ENCODE measurements at regions not wholly inside any gene's neighbourhood (a gene's known extent, or its start where the extent isn't known, plus 50 kb on each side); places are given as distances from the start of the nearest gene placed in this dataset.
"Not testable (repeated sequence)": the region's sequence is repeated elsewhere in the genome, so short reads cannot be mapped to it uniquely, and the experiment has no call there.

DNA sequence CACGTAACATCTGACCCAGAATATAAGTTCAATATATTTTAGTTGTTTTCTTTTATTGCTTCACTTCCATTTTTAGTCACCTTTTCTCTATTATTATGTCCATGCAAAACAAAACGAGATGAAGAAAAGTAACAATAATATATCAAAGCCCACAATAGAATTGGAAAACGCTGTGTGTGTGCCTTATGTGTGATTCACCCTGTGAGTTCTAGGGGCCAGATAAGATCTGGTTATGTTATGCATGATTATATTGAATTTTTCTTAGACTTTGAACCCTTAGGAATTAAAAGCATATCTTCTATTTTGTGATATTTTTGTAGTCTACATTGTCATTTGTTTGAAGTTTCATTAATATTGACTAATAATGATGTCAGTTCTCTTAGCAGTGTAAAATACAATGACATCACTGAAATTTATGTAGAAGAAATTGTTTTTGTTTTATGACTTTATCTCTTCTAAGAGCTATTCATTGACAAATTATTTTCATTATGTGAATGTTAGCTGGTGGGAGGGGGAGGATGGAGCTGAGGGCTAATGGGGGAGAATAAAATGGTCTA, 243.6 kb downstream of the TFAP2B start:
- DNase-seq = no peak

- DNase-seq = peak; percentile 16
Observed at GRCh38 chr6:51077821-51078518, 259.3 kb downstream of the TFAP2B start.

GRCh38 chr6:51090343-51090742, 271.7 kb downstream of the TFAP2B start:
- DNase-seq = peak; percentile 4

DNA sequence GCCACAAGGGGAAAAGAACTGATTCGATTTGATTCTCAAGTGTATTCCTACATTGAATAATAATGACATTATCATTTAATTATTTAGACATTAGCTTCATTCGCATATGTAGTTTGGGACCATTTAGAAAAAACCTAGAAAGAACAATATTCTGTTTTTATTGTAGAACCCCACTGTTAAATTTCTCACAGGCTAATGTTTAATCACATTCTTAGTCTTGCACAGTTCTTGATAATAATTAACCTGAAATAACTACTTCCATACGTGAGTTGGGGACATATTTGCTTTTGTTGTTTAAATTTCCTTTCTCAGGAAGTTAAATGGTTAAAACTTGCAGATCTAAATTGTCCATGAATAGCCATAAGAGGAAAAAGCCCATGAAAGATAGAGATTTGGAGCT, 275.2 kb downstream of the TFAP2B start:
- DNase-seq = no peak

DNA sequence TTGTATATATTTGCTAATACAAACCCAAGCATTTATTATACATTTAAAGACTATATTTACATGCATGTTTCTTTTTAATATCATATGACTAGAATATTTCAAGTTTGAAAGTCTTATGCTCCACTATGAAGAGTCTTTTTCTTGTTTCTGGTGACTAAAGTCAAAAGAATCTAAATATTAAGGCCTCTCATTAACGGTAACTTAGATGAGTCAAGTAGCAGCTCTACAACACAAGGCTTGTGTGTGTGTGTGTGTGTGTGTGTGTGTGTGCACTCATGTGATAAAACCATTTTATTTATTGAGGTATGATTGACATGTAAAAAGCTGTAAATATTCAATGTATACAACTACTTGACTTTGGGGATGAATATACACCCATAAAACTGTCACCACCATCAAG, 275.6 kb downstream of the TFAP2B start:
- no peak for DNase-seq

- no peak for DNase-seq
Observed at GRCh38 chr6:51098246-51098645, 279.6 kb downstream of the TFAP2B start.

DNA sequence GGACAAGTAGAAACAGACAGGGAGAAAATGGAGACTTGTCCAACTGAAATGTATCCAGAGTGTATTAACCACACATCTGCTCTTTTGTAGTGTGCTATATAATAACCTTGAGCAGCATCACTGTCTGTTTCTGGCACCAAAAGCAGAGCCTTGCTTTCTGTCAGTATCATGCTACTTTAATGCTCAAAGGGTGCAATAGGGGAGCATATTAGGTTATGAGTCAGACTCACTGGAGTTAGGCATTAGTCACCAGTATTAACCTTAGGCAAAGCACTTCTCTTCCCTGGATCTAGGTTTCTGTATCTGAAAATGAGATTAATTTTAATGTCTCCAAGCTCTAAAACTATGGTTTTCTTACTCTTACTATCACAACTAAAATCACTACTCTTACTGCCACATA, 280.1 kb downstream of the TFAP2B start:
- DNase-seq = peak; percentile 13

DNA sequence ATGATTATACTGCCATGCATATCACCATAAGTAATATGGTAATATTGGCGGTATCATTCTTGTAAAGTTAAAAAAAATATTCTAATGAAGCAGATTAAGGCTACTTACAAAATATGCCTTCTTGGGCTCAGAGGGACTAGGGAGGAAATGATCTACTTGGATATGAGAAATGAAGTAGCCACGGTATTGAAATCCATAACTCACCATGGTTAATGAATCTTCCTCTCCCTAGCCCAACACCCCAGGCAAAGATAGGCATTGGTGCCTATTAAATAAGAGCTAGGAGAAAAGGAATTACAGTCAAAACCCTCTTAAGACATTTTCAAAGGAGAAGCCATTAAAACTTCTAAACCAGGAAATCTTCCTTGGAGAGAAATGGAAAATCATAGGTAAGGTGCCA, 280.5 kb downstream of the TFAP2B start:
- no peak for DNase-seq

- DNase-seq = no peak
Observed at GRCh38 chr6:51105357-51105756, 286.7 kb downstream of the TFAP2B start.

DNA sequence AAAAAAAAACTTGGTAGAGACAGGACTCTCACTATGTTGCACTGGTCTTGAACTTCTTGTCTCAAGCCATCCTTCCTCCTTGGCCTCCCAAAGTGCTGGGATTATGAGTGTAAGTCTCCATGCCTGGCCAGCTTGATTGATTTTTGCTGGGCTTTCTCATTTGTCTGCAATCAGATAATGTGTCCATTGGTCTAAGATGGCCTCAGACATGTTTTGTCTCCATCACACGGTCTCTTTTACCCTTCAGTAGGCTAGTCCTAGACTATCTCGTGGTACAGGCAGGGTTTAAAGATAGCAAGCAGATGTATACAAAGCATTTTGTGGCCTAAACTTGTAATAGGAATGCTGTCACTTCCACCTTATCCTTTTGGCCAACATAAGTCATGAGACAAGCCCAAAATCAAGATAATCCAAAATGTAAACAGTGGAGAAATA, 289.1 kb downstream of the TFAP2B start:
- no peak for DNase-seq

- no peak for DNase-seq
Observed at GRCh38 chr6:51108563-51109234, 290.0 kb downstream of the TFAP2B start.

- no peak for DNase-seq
Observed at GRCh38 chr6:51112731-51113130, 294.1 kb downstream of the TFAP2B start.

- no peak for DNase-seq
Observed at GRCh38 chr6:51116723-51117122, 298.1 kb downstream of the TFAP2B start.

GRCh38 chr6:51118792-51119191, 300.1 kb downstream of the TFAP2B start:
- DNase-seq = no peak

DNA sequence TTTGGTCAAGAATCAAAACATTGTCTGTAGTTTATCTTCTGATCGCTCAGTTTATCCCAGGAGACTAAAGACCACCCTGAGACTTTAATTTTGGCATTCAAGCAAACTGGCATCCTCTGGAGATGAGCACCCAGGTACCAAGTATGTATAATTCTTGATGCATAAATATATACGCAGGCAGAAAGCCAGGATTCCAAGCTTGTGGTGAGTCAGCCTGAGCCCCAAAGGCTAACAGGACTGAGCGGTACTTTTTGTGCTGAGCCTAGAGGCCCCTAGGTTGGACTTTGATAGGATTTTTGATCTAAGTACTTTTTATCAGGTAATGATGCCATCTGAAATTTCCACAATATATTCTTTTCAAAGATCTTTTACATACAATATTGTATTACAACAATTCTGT, 301.3 kb downstream of the TFAP2B start:
- no peak for DNase-seq

- not testable (repeated sequence) for DNase-seq
Observed at GRCh38 chr6:51121380-51121976, 302.8 kb downstream of the TFAP2B start.

DNA sequence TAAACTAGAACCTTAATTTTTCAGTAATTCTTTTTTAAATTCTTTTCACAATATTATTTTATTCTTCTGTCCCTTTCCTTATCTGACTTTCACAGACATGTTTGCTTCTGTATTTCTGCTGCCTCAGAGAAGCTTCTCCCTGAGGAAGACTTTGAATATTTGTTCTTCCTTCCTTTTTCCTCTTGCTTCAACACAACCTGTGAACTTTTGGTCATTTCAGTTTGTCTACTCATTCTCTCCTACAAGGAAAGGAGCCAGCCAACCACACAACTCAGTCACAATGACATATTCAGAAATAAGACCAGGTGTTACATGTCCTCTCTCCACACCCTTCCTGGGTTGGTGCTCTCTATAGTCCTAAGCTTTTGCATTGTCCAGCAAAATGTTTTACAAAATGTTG, 310.4 kb downstream of the TFAP2B start:
- DNase-seq = no peak

- no peak for DNase-seq
Observed at GRCh38 chr6:51137777-51138176, 319.1 kb downstream of the TFAP2B start.

GRCh38 chr6:51139950-51140385, 321.3 kb downstream of the TFAP2B start:
- DNase-seq = no peak

DNA sequence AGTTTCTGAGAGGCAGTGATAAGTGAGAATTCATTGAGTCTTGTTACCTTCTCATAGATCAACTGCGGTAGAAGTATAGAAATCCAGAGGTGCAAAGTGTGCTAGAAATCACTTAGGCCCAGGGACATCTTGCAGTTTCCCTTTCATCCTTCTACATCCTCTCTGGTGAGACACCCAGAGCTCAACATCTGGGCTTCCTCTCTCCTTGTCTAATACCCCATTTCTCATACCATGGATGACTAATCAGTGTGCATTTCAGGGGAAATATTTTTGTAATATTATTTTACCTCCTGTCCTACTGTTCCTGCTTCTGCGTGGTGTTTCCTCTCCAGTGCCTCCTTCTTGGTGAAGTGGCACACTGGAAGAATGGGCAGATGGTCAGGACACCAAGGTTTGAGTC, 322.4 kb downstream of the TFAP2B start:
- DNase-seq = no peak

DNA sequence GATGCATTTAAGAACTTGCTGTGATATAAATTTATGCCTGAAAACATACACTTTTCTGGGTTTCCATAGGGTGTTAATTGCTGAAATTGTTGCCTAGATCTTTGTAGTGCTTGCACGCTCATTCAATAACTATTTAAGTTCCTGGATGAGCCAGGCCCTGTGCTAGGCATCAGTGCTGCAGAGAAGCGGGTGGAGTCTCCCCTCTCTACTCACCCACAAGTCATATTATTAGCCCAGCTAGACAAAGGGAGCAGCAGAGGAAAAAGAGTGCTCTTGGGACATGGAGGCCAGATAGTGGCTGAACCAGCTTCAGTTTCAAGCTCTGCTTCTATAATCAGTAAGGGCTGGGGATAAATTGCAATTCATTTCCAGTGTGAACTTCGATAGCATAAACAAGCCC, 329.1 kb downstream of the TFAP2B start:
- peak; percentile 13 for DNase-seq

GRCh38 chr6:51152594-51152993, 333.9 kb downstream of the TFAP2B start:
- DNase-seq = no peak

DNA sequence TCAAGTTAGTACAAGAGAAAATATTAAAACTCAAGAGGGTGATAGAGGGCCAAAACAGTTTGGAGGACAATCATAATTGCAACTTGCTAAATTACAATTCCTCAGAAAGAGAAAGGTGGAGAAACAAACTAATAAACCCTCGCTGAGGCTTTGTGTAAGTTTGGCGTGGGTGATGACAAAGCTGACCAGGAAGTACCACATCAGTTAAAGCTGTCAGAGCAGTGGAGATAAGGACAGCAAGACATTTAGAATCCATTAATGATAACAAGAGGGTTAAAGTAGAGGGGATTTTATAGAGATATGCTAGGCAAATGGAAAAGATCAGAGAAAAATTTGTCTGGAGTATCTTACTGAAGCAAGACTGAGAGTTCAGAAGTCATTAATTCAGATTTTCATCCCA, 334.4 kb downstream of the TFAP2B start:
- DNase-seq = no peak

DNA sequence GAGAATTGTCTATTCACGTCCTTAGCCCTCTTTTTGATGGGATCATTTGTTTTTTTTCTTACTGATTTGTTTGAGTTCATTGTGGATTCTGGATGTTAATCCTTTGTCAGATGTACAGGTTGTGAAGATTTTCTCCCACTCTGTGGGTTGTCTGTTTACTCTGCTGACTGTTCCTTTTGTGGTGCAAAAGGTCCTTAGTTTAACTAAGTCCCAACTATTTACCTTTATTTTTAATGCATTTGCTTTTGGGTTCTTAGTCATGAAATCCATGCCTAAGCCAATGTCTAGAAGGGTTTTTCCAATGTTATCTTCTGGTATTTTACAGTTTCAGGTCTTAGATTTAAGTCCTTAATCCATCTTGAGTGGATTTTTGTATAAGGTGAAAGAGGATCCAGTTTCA, 336.3 kb downstream of the TFAP2B start:
- DNase-seq = not testable (repeated sequence)
